Aorta (tissue), 5 donors: ENCODE measurements at regions not wholly inside any gene's neighbourhood (a gene's known extent, or its start where the extent isn't known, plus 50 kb on each side); places are given as distances from the start of the nearest gene placed in this dataset.
"Not testable (repeated sequence)": the region's sequence is repeated elsewhere in the genome, so short reads cannot be mapped to it uniquely, and the experiment has no call there.

Source experiments
- ATAC-seq: fragments of 200-7000 bp; cut with Tn5 transposase; one replicate; pipeline ENCODE4 v1.9.1; 2022; ENCODE audit warnings: moderate library complexity; ENCODE audit not compliant: low FRiP score
- DNase-seq, 2 donors: peaks; one replicate each; pipeline ENCODE4 v3.0.0-alpha.2; 2020
- H3K27ac ChIP-seq, 2 donors: one replicate each; pipeline ENCODE4 v1.5.1; 2013; ENCODE audit warnings: low read length in 2 of 2, mild to moderate bottlenecking in 2 of 2, moderate library complexity in 2 of 2, control low read depth in 1 of 2, inconsistent platforms in 1 of 2, low read depth in 1 of 2
- H3K27me3 ChIP-seq, 2 donors: one replicate each; pipeline ENCODE4 v1.6.1; 2013; ENCODE audit warnings: control low read depth in 1 of 2, low read length in 1 of 2, mild to moderate bottlenecking in 1 of 2, moderate library complexity in 1 of 2; ENCODE audit not compliant: insufficient read depth in 2 of 2, control insufficient read depth in 1 of 2
- H3K36me3 ChIP-seq, 2 donors: one replicate each; pipeline ENCODE4 v1.6.1; 2013; ENCODE audit warnings: control low read depth in 1 of 2, low read length in 1 of 2, mild to moderate bottlenecking in 1 of 2; ENCODE audit not compliant: insufficient read depth in 2 of 2, control insufficient read depth in 1 of 2
- H3K4me1 ChIP-seq, 2 donors: one replicate each; pipeline ENCODE4 v1.6.1; 2013; ENCODE audit warnings: low read length in 2 of 2, control low read depth in 1 of 2, mild to moderate bottlenecking in 1 of 2, moderate library complexity in 1 of 2; ENCODE audit not compliant: insufficient read depth in 2 of 2, control insufficient read depth in 1 of 2
- H3K4me3 ChIP-seq, 2 donors: one replicate each; pipeline ENCODE4 v1.5.1; 2013; ENCODE audit warnings: low read length in 2 of 2, control low read depth in 1 of 2, mild to moderate bottlenecking in 1 of 2
- H3K9me3 ChIP-seq: one replicate; pipeline ENCODE4 v1.6.1; 2013; ENCODE audit warnings: mild to moderate bottlenecking, low read length; ENCODE audit not compliant: control insufficient read depth
- WGBS, 2 donors: extraction: QIAGEN DNeasy Blood & Tissue Kit; methylation state at CpG; one replicate each; pipeline ENCODE4 v1.1.7; 2013; 5-methylcytosine and 5-hydroxymethylcytosine counted together
- intact Hi-C, 2 donors: fragments of 100-400 bp; cut with DNase I; formaldehyde crosslinking; loops; one replicate each; pipeline versions ENCODE4 v1.14.2 to v1.15.0; 2022
- donor health status: healthy with polysubstance abuse.
- donor health status: Bipolar disorder and iron deficiency.
- donor health status: DM: no; HTN: no; CAD: no.
- donor health status: DM: no; HTN: no; CAD: no.
- donor health status: DM: yes; HTN: yes; CAD: no.

DNA sequence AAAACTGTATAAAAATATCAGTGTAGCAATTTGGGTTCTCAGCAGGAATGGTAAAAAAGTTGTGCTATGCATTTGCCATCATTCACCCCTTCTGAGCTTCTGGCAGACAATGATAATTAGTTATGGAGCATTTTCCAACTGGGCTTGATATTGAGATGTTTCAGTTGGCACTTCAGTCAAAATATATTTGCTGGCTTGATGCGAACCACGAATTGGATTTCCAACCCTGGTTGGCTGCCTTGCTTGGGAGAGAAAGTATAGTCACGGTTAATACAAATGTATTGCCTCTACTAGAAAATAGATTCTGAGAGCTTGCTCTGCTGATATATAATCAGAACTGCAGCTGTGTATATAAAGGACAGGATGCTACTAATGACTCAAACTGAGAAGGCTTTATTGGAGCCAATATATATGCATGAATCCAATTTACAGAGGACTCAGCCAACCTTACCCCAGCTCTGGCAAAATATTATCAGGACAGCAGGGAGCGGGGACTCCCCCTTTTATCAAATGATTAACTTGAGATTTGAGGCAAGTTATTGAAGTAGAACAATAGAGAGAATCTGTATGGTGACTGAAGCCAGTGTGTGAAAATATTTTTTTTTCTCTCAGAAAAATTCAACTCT lies 219.8 kb upstream of the SMIM30 start:
- H3K9me3 ChIP-seq = no peaks in the 10 kb centered on the region
- H3K27ac ChIP-seq = no peak overlapping the region
- H3K36me3 ChIP-seq = no peaks in the 10 kb centered on the region
- no peak overlapping the region for H3K4me3 ChIP-seq
- intact Hi-C loops = no loop called here
- ATAC-seq (no peak), DNase-seq (no peak)
- H3K27me3 ChIP-seq = no peaks in the 10 kb centered on the region
- WGBS, 2 donors = 33 to 46% methylated on average over 4 of the region's 4 CpGs
- no peaks in the 10 kb centered on the region for H3K4me1 ChIP-seq

GRCh38 chr7:113336838-113337237 lies 218.5 kb upstream of the SMIM30 start:
- H3K4me3 ChIP-seq, H3K4me1 ChIP-seq, H3K36me3 ChIP-seq, H3K27me3 ChIP-seq, DNase-seq, H3K9me3 ChIP-seq, intact Hi-C loops, ATAC-seq, H3K27ac ChIP-seq: not testable (repeated sequence)
- WGBS, 2 donors = 94 to 99% methylated on average over 1 of the region's 1 CpG

GRCh38 chr7:113331155-113331898 lies 213.0 kb upstream of the SMIM30 start:
- Histone ChIP-seq H3K27me3 (no peaks in the 10 kb centered on the region), H3K36me3 (no peaks in the 10 kb centered on the region), H3K4me3 (no peak overlapping the region), H3K4me1 (no peaks in the 10 kb centered on the region), H3K9me3 (no peaks in the 10 kb centered on the region), H3K27ac (no peak overlapping the region)
- no peak for DNase-seq
- WGBS, 2 donors = 76 to 84% methylated on average over 15 of the region's 15 CpGs
- intact Hi-C loops = no loop called here
- ATAC-seq = no peak

DNA sequence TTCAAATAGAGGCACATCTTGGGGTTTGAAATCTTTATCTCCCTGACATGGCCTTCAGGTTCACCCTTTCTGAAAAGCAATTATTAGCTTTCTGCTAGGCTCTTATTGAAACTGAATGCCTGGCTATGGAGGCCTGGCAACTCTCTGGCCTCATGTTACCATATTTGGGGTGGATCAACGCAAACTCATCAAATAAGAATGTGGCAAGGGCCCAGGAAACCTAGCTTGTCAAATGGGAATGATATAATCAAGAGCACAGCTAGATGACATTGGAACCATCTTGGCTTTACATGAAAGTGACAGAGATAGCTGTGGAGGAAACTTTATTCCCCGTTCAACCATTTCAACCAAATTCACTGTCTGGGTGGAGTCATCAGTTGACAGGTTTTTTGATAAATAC lies 202.8 kb upstream of the SMIM30 start:
- intact Hi-C loops = no loop called here
- H3K4me1 ChIP-seq = no peaks in the 10 kb centered on the region
- DNase-seq (no peak), ATAC-seq (no peak)
- no peaks in the 10 kb centered on the region for H3K27me3 ChIP-seq
- H3K27ac ChIP-seq = no peak overlapping the region
- H3K4me3 ChIP-seq = no peak overlapping the region
- WGBS, 2 donors = 63 to 67% methylated on average over 2 of the region's 2 CpGs
- H3K36me3 ChIP-seq = no peaks in the 10 kb centered on the region
- H3K9me3 ChIP-seq = no peaks in the 10 kb centered on the region

GRCh38 chr7:113320419-113320818 lies 202.1 kb upstream of the SMIM30 start:
- Histone ChIP-seq H3K4me1 (no peaks in the 10 kb centered on the region), H3K9me3 (no peaks in the 10 kb centered on the region), H3K27ac (no peak overlapping the region), H3K36me3 (no peaks in the 10 kb centered on the region), H3K27me3 (no peaks in the 10 kb centered on the region), H3K4me3 (no peak overlapping the region)
- WGBS, 2 donors = 89 to 96% methylated on average over 4 of the region's 4 CpGs
- ATAC-seq (no peak), DNase-seq (no peak)
- intact Hi-C loops = no loop called here

DNA sequence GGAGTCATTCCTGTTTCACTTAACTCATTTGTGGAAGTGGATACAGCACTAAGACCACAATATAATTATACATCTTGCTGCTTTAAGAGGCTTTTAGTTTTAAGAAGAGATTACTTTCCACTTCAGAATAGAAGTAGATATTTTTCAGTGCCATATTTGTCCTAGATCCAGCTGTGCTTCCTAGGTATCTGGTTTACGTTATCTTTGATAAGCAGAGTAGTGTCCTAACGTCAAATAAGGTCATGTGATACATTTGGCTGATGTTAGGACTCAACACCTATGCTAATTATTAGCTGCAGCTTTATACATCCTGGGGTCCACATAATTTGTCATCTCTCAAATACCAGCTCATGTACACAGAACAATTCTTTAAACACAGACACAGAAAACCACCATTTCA lies 196.2 kb upstream of the SMIM30 start:
- WGBS, 2 donors = 5 to 10% methylated on average over 2 of the region's 2 CpGs
- H3K4me3 ChIP-seq = no peak overlapping the region
- no peaks in the 10 kb centered on the region for H3K36me3 ChIP-seq
- no peak overlapping the region for H3K27ac ChIP-seq
- H3K9me3 ChIP-seq = no peaks in the 10 kb centered on the region
- H3K27me3 ChIP-seq = no peaks in the 10 kb centered on the region
- ATAC-seq = no peak
- no peak for DNase-seq
- intact Hi-C loops = no loop called here
- no peaks in the 10 kb centered on the region for H3K4me1 ChIP-seq

DNA sequence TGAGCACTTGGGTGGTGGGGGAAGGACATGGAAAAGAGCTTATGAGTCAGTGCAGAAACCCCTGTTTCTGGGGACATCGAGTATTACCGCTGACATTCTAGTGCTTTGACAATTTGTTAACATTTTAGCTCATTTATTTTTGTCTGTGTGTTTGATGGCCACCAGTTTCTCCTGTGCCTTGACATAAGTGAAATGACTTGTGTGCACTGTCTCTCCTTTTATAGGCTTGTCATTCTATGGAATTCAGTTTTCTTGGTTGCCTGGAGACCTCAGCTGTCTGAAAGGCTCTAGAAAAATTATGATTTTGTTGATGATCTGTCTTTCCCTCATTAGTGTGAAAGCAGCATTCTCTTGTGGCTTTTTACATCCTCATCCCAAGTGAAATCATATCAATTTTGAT lies 190.0 kb upstream of the SMIM30 start:
- Histone ChIP-seq H3K27ac (no peak overlapping the region), H3K36me3 (no peaks in the 10 kb centered on the region), H3K27me3 (no peaks in the 10 kb centered on the region), H3K4me1 (no peaks in the 10 kb centered on the region), H3K4me3 (no peak overlapping the region), H3K9me3 (no peaks in the 10 kb centered on the region)
- 66 to 71% methylated on average over 2 of the region's 2 CpGs for WGBS, 2 donors
- ATAC-seq (no peak), DNase-seq (no peak)
- intact Hi-C loops = no loop called here

DNA sequence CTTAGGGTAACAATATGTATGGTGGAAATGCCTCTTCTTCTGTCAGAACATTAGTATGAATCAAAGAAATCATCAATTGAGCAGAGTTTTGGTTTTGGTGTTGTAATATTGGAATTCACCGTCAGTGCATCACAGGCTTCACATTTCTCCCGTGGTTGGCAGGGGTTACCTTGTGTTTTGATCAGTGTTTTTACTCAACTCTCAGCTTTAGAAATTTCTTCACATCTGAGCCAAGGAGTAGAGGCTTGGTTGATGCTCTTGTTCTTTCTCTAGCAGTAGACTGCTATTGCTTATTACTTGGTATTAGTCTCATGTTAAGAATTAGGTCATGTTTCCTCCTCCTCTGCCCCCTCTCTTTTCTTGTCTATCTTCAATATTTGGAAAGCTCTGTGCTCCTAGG lies 188.8 kb upstream of the SMIM30 start:
- H3K4me3 ChIP-seq = no peak overlapping the region
- no peaks in the 10 kb centered on the region for H3K9me3 ChIP-seq
- WGBS, 2 donors = 45 to 46% methylated on average over 2 of the region's 2 CpGs
- H3K27me3 ChIP-seq = no peaks in the 10 kb centered on the region
- no peaks in the 10 kb centered on the region for H3K4me1 ChIP-seq
- no peak for ATAC-seq
- H3K27ac ChIP-seq = no peak overlapping the region
- H3K36me3 ChIP-seq = no peaks in the 10 kb centered on the region
- no peak for DNase-seq
- intact Hi-C loops = no loop called here

DNA sequence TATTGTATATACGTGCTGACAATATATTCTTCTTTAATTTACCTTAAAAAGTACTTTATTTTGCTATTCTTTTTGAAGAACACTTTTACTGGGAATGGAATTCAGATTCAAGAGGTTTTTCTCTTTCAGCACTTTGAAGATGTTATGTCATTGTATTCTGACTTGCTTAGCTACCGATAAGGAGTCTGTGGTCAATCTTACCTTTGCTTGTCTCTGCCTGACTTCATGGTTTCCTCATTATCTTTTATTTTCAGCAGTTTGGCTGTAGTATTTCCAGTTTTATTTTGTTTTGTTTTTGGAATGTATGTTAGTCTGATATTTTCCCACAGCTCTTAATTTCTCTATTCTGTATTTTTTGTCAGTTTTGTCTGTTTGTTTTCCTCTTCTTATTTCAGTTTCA lies 187.9 kb upstream of the SMIM30 start:
- Histone ChIP-seq H3K4me3 (no peak overlapping the region), H3K9me3 (no peaks in the 10 kb centered on the region), H3K27ac (no peak overlapping the region), H3K27me3 (no peaks in the 10 kb centered on the region), H3K4me1 (no peaks in the 10 kb centered on the region), H3K36me3 (no peaks in the 10 kb centered on the region)
- WGBS, 2 donors = 93 to 99% methylated on average over 2 of the region's 2 CpGs
- DNase-seq (no peak), ATAC-seq (no peak)
- intact Hi-C loops = no loop called here
